ENCODE measurements at regions not wholly inside any gene's neighbourhood (a gene's known extent, or its start where the extent isn't known, plus 50 kb on each side); places are given as distances from the start of the nearest gene placed in this dataset.

GRCh38 chr6:22236626-22237414, 60.0 kb downstream of the PRL start:
- no peak for DNase-seq (ENCODE audit: low spot score, unreplicated experiment)
- no peaks in the 10 kb centered on the region for H3K27me3 Mint-ChIP-seq
- no peaks in the 10 kb centered on the region for H3K4me1 Mint-ChIP-seq (ENCODE audit: low read depth)
- peaks cover 5% of the 10 kb centered on the region for H3K36me3 Mint-ChIP-seq (ENCODE audit: insufficient read depth)
- H3K9me3 Mint-ChIP-seq (ENCODE audit: low read depth) = peaks cover 12% of the 10 kb centered on the region
- TF ChIP-seq CTCF (IDR thresholded peaks at IDR 0.05; ENCODE audit: unreplicated experiment) = no peak
- H3K27ac Mint-ChIP-seq = no peak overlapping the region
- no peak overlapping the region for H3K4me3 Mint-ChIP-seq (ENCODE audit: low read depth)
